ENCODE measurements at regions not wholly inside any gene's neighbourhood (a gene's known extent, or its start where the extent isn't known, plus 50 kb on each side); places are given as distances from the start of the nearest gene placed in this dataset.

DNA sequence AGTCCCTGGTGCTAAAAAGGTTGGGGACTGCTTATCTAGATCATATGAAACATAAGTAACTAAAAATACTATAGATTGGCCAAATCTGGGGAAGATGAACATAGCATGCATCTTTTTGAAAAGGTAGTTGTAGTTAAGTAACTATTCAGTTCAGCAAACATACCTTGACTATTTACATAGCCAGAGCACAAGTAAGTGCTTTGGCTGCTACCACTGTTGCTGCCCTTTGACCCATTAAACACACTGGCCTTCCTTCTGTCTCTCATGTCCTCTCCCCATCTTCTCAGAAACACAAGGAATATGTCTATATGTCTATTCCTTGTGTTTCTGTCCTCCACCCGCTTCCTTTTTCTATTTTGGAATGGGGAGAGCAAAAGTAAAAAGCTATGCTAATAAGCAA is 87.9 kb upstream of the SPRY1 start:
- H2AFZ ChIP-seq (ENCODE audit: low read depth, low read length) = no peak overlapping the region
- no peak overlapping the region for H3K27ac ChIP-seq (ENCODE audit: low read length)

GRCh38 chr4:123312116-123312515 is 84.5 kb upstream of the SPRY1 start:
- no peak overlapping the region for H3K4me3 ChIP-seq (ENCODE audit: low read length)
- H3K27me3 ChIP-seq (ENCODE audit: low read depth, low read length) = no peaks in the 10 kb centered on the region
- no peak overlapping the region for H3K27ac ChIP-seq (ENCODE audit: low read length)
- no peaks in the 10 kb centered on the region for H3K36me3 ChIP-seq (replicated peaks; ENCODE audit: low read depth, low read length)
- no peaks in the 10 kb centered on the region for H4K20me1 ChIP-seq (ENCODE audit: insufficient read depth, low read length)
- no peaks in the 10 kb centered on the region for H3K79me2 ChIP-seq (ENCODE audit: low read length)
- TF ChIP-seq CTCF (IDR thresholded peaks at IDR 0.05; ENCODE audit: low read depth, low read length) (no peak), EZH2phosphoT487 (IDR thresholded peaks at IDR 0.05; ENCODE audit: low read depth) (no peak)
- H3K9ac ChIP-seq (ENCODE audit: low read length) = no peak overlapping the region
- no peak overlapping the region for H3K4me2 ChIP-seq (ENCODE audit: low read length)
- H2AFZ ChIP-seq (ENCODE audit: low read depth, low read length) = no peak overlapping the region
- H3K9me3 ChIP-seq (ENCODE audit: insufficient read depth, low read length) = no peaks in the 10 kb centered on the region
- H3K4me1 ChIP-seq (ENCODE audit: low read length) = peaks cover 10% of the 10 kb centered on the region

More for the DNA sequence above, 87.9 kb upstream of the SPRY1 start:
- H3K4me1 ChIP-seq (ENCODE audit: low read length) = 0 out of 2 replicates have a peak, but pooled peaks cover 4% of the 10 kb centered on the region
- no peaks in the 10 kb centered on the region for H4K20me1 ChIP-seq (ENCODE audit: insufficient read depth, low read length)
- H3K4me3 ChIP-seq (ENCODE audit: low read length) = no peak overlapping the region
- H3K36me3 ChIP-seq (replicated peaks; ENCODE audit: low read depth, low read length) = no peaks in the 10 kb centered on the region
- no peaks in the 10 kb centered on the region for H3K9me3 ChIP-seq (ENCODE audit: insufficient read depth, low read length)
- no peaks in the 10 kb centered on the region for H3K27me3 ChIP-seq (ENCODE audit: low read depth, low read length)
- H3K9ac ChIP-seq (ENCODE audit: low read length) = no peak overlapping the region
- TF ChIP-seq EZH2phosphoT487 (IDR thresholded peaks at IDR 0.05; ENCODE audit: low read depth) (no peak), CTCF (IDR thresholded peaks at IDR 0.05; ENCODE audit: low read depth, low read length) (no peak)
- no peak overlapping the region for H3K4me2 ChIP-seq (ENCODE audit: low read length)
- H3K79me2 ChIP-seq (ENCODE audit: low read length) = no peaks in the 10 kb centered on the region

- no peak overlapping the region for H3K4me3 ChIP-seq (ENCODE audit: low read length)
- H4K20me1 ChIP-seq (ENCODE audit: insufficient read depth, low read length) = no peaks in the 10 kb centered on the region
- no peak overlapping the region for H3K9ac ChIP-seq (ENCODE audit: low read length)
- no peak overlapping the region for H3K4me2 ChIP-seq (ENCODE audit: low read length)
- TF ChIP-seq CTCF (IDR thresholded peaks at IDR 0.05; ENCODE audit: low read depth, low read length) (no peak), EZH2phosphoT487 (IDR thresholded peaks at IDR 0.05; ENCODE audit: low read depth) (no peak)
- H3K79me2 ChIP-seq (ENCODE audit: low read length) = no peaks in the 10 kb centered on the region
- no peaks in the 10 kb centered on the region for H3K27me3 ChIP-seq (ENCODE audit: low read depth, low read length)
- H3K27ac ChIP-seq (ENCODE audit: low read length) = no peak overlapping the region
- H3K4me1 ChIP-seq (ENCODE audit: low read length) = peaks cover 19% of the 10 kb centered on the region
- no peak overlapping the region for H2AFZ ChIP-seq (ENCODE audit: low read depth, low read length)
- H3K36me3 ChIP-seq (replicated peaks; ENCODE audit: low read depth, low read length) = no peaks in the 10 kb centered on the region
- no peaks in the 10 kb centered on the region for H3K9me3 ChIP-seq (ENCODE audit: insufficient read depth, low read length)
Measured at GRCh38 chr4:123312951-123313592, 83.5 kb upstream of the SPRY1 start.

GRCh38 chr4:123315617-123316016 is 81.0 kb upstream of the SPRY1 start:
- TF ChIP-seq EZH2phosphoT487 (IDR thresholded peaks at IDR 0.05; ENCODE audit: low read depth) = no peak
- TF ChIP-seq CTCF (IDR thresholded peaks at IDR 0.05; ENCODE audit: low read depth, low read length) = no peak
- H2AFZ ChIP-seq (ENCODE audit: low read depth, low read length) = no peak overlapping the region
- H3K27ac ChIP-seq (ENCODE audit: low read length) = no peak overlapping the region
- no peaks in the 10 kb centered on the region for H4K20me1 ChIP-seq (ENCODE audit: insufficient read depth, low read length)
- no peaks in the 10 kb centered on the region for H3K9me3 ChIP-seq (ENCODE audit: insufficient read depth, low read length)
- no peaks in the 10 kb centered on the region for H3K79me2 ChIP-seq (ENCODE audit: low read length)
- no peak overlapping the region for H3K9ac ChIP-seq (ENCODE audit: low read length)
- H3K4me2 ChIP-seq (ENCODE audit: low read length) = no peak overlapping the region
- H3K27me3 ChIP-seq (ENCODE audit: low read depth, low read length) = no peaks in the 10 kb centered on the region
- peaks cover 6% of the 10 kb centered on the region for H3K36me3 ChIP-seq (replicated peaks; ENCODE audit: low read depth, low read length)
- H3K4me1 ChIP-seq (ENCODE audit: low read length) = peaks cover 39% of the 10 kb centered on the region
- H3K4me3 ChIP-seq (ENCODE audit: low read length) = no peak overlapping the region
